ENCODE measurements at regions not wholly inside any gene's neighbourhood (a gene's known extent, or its start where the extent isn't known, plus 50 kb on each side); places are given as distances from the start of the nearest gene placed in this dataset.
A peak's percentile ranks its signal among the peaks of the same experiment; 100 is the strongest.
"Not testable (repeated sequence)": the region's sequence is repeated elsewhere in the genome, so short reads cannot be mapped to it uniquely, and the experiment has no call there.

DNA sequence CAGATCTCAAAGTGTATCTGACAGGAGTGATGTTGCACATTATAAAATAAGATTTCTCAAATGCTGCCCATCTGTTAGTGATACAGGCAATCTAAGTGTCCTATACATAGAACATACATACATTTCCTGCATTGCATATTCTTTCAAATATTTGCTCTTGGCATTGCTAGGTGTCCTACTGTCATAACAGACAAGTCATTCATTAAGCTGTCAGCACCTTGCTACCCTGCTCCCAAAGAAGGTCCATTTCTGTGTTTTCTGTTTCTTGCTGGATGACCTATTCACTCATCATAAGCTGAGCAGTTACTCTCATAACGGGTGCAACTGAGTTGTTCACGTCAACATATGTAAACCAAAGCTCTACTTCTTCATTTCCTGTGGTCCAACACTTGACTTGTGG, 719.0 kb downstream of the KCNJ2 start:
- no peak for DNase-seq

DNA sequence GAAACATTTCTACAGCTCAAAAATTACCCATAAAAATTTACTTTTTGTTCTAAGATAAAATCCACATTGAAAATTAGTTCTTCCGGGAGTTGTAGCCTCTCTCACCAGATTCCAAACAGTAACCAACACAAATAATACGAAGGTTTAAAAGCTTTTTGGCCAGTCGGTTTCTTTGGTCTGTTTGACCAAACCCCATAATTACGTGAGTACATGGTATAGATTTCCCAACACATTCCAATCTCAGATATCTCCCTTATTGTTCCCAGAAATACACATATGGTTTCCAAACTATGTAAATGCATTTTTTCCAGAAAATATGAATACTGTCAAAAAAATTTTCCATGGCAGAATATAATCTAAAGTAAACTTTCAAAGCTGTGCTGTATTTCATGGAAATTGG, 722.0 kb downstream of the KCNJ2 start:
- DNase-seq: no peak

DNA sequence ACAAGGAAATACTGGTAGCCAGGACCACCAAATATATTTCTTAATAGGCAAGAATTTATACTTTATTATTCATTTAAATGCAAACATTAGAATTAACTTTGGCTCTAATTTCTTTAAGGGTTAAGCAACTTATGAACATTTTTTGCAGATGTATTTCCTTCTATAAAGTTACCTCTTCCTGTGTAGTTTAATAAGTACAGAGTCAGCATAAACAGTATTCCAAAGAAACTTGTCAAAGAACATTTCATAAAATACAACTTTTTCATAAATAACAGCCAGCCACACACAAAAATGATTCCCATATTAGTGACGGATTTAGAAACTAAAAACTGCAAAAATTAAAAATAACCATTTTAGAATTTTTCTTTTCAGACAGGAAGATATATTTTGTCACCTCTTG, 723.2 kb downstream of the KCNJ2 start:
- no peak for DNase-seq

DNA sequence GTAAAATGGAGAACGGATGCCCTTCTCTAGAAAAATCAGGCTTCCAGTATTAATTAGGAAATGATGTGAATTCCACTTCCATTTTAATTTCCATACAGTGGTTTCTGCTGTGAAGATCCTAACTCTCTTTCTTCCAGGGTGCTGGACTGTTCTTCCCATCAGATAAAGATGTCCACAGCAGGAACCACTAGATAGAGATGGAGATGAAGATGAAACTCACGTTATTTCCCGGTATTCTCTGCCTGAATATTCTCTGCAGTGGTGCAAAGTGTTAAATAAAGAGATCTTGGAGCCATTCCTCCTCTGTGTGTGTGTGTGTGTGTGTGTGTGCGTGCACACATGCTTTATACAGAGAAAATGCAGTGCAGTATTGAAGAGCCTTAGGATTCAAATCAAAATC, 727.5 kb downstream of the KCNJ2 start:
- no peak for DNase-seq

DNA sequence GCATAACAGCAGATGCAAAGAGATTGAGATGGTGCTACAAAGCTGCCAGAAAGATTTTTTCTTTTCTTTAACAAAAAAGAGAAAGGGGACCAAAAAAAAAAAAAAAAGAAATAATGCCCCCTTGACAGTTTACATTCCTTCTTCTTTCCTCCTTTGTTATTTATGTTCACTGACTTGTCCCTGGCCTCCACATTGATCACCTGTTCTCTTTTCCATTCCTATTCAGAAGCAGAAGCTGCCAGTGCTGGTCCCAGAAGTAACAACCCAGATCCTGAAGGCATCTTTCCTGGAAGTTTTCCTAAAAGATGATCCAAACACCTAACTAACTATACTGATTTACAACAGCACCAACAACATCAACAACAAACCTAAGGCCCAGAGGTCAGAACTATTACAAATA, 728.1 kb downstream of the KCNJ2 start:
- no peak for DNase-seq

DNA sequence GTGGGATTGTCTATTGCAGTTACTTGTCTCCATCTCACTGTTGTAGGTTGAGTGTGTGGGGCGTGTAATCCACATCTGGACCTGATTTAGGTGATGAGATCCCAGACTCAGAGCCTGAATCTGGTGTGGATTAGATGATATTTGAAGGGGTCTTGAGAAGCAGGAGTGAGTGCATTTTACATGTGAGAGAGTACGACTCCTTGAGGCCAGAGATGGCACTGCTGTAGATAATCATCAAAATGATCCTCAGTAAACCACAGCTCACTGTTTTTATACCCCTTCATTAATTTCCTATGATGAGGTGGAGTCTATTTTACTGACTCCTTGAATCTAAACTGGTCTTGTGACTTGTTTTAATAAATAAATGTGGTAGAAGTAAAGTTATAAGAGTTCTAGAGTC, 732.5 kb downstream of the KCNJ2 start:
- no peak for DNase-seq

DNA sequence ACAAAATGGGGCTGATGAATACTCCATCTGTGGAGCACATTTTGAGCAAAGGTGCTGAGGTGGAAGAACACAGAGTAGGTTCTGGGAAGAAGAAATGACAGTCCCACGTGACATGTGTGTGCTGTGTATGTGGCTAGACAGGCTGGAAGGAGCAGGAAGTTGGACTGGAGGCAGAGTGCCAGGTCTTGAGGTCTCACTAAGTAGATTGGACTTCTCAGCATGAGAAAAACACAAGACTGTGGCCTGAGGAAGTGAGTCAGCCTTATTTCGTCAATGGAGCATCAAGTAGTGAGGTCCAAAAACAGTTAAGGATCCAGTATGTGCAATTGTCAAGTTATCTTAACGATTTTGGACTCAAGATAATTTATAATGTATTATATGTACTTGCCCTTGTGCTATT, 736.5 kb downstream of the KCNJ2 start:
- DNase-seq: peak; percentile 28

DNA sequence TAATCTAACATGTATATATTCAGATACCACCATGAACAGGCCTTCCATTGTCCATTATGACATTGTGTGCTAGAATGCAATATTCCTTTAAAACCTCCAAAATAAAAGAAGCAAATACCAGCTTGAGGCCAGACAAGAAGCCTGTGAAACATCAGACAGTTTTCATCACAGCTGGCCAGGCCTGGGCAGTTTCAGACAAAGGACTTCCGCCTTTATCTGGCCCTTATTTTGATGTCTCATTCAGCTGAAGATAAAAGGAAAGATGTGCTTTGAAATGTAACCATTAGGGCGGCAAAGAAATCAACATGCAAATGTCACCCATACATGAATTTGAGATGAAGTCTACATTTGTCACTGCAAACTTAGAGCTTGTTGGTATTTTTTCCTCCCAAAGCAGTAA, 737.5 kb downstream of the KCNJ2 start:
- DNase-seq: no peak

DNA sequence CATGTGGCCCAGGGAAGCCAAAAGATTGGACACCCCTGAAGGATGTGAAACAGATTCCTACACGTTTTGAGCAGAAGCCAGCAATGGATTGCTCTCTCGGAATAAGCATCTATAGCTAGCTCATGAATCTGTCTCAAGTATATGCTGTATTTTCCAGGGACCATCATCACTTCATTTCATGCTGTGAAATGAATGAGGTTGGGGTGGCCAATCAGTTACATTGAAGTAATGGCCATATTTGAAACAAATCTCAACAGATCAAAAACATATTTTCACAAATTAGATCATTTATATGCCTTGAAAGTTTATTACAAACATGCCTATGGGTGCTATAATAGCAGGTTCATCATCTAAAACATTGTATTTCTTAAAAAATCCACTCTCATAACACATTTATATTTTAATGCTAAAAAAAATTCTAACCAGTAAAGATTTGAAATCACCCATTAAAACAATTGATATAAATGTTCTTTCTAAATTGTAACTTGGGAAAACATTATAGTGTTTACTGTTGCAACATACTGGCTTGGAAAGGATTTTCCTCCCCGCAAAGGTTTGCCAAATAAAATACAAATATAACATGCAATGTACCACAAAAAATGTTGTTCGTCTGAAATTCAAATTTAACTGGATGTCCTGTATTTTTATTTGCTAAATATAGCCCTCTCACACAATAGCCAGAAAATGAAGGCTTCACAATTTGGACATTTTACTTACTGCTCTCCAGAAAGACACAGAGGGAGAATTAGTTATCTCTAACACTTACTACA, 743.6 kb downstream of the KCNJ2 start:
- no peak for DNase-seq

DNA sequence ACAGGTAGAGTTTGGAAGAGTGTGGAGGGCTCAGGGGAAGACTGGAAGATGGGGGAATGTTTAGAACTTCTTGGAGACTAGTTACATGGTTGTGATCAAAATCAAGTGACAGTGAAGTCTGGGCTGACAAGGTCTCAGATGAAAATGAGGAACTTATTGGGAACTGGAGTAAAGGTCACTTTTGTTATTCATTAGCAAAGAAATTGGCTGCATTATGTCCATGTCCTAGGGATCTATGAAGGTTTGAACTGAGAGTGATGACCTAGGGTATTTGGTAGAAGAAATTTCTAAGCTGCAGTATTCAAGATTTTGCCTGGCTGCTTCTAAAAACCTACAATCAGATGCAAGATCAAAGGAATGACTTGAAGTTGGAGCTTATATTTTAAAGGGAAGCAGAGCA, 747.1 kb downstream of the KCNJ2 start:
- DNase-seq: no peak

DNA sequence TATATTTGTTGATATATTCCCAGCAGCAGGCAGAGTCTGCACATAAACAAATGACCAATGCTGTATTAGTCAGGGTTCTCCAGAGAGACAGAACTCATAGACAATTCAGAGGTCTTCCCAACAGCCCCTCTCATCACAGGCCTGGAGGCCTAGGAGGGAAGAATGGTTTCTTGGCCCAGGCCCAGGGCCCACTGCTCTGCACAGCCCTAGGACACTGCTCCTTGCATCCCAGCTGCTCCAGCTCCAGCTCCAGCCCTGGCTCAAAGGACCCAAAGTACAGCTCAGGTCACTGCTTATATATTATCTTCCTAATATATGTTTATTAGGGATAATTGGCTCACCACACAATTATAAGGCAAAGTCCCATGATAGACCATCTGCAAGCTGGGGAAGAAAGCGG, 749.9 kb downstream of the KCNJ2 start:
- no peak for DNase-seq

DNA sequence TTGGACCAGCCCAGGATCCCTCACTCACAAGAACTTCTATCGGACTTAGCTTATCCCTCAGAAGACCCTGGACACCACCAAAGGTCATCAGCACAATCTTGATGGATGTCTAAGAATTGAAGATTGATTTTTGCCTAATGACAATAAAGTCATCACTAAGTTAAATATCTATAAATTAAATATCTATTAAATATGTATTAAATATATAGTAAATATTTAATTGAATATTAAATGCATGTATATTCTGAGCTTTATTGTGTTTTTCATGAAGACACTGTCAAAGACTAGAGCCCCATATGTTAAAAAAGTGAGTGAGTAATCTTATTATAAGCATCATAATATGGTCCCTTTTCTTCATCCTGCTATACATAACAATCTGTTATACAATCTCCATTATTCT, 751.1 kb downstream of the KCNJ2 start:
- DNase-seq: no peak

DNA sequence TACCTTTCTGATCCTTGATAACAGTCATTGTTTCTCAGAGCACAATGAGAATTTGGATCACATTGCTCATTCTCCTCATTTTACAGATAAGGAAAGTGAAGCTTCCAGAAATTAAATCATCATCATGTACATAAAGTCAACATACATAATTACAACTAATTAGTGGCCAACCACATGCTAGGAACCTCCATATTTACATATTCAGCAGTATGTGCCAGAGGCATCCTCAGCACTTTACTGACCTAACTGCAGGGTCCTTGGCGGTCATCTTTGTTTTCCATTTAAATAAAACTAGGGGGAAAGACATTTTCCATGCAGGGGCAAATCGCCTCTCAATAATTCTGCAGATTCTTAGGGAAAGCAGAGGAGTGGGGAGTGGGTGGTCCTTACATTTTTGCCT, 752.9 kb downstream of the KCNJ2 start:
- no peak for DNase-seq

DNA sequence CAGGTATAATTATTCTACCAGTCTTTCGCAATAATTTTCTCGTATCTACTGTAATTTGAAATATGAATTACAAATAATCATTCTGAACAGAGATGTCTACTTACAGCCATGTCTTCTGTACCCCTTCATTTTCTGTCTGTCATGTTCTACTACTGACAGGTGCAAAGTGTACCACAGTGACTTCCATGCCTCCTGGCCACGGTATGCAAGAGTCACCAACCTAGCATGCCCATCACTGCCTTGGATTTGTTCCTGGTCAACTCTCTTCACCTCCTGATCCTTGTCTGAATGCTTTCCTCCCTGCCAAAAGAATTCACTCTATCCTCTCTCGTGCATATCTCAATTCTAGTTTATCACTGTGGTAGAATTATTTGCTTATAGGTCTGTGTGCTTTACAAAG, 755.4 kb downstream of the KCNJ2 start:
- no peak for DNase-seq

DNA sequence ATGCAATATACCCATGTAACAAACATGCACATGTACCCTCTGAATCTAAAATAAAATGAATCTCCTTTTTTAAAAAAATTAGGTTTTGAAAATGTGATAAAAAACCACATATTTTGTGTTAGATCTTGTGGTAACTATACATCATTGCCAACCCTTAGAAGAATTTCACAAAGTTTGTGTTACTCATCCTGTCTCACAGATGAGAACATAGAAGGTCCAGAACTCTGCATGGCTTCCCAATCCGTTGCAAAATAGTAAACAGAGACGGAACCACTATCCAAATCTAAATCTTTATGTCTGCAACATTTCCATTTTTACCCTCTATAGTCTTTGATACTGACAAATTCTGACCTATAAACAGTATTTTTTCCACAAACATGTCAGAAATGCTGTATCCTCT, 759.9 kb downstream of the KCNJ2 start:
- DNase-seq: no peak

DNA sequence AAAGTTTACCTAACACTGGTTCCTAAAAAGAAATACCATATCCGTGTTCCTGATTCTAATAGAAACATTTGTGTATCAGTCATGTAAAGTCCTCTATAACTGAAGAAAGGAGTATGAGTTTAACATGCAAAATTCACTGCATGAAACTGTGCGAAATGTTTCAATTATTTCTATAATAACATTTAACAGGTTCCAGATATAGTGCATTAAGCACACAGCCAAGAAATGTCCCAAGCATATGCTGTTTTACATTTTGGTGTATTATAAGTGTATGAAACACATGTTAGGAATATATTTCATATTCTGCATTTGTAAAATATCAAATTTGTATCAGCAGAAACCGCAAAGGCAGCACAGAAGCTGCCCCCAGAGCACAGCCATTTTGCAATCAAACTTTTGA, 764.9 kb downstream of the KCNJ2 start:
- DNase-seq: no peak

DNA sequence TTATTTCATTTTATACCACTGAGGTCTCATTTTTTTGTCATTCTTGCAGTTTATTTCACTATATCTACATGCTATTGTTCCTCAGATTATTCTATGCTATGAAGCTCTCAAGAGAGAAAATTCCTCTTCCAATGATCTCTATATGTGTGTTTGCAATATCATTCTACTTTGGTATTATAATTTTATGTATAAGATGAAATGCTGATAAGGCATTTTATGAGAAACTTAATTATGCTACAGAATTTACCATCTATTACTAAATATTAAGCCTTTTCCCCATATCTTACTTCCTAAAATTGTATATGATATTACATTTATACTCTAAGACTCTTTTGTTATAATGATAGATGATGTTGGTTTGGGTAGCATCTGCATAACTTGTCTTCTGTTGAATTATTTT, 765.5 kb downstream of the KCNJ2 start:
- no peak for DNase-seq

DNA sequence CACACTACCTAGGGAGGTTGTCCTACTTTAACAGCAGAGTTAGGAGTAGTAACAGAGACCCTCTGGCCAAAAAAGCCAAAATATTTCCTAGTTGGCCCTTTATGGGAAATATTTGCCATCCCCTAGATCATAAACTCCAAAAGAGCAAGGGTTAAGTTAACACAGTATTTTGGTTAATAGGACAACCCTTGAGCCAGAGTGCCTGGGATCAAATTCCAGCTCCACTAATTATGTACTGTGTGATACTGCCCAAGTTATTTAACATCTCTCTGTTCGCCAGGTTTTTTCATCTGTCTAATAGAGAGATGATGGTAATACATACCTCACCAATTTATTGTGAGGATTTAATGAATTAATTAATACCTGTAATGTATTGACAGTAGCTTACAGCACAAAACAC, 767.4 kb downstream of the KCNJ2 start:
- no peak for DNase-seq

DNA sequence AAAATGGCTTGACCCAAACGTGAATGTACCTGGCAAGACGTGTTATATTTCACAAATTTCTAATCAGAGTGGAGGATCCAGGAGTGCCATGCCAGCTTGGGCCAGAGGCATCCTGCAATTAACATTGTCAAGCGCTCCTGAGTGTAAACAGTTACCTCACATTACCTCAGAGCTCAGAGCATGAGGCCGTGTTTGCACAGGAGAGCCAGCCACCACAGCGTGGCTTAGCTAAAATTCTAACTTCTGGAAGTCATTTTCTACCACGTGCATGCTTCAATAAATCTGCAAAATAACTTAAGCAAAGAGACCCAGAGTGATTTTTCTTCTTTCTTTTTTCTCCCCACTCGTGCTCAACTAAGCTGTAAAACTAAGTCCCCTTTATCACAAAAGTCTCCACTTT, 769.0 kb downstream of the KCNJ2 start:
- DNase-seq: no peak

DNA sequence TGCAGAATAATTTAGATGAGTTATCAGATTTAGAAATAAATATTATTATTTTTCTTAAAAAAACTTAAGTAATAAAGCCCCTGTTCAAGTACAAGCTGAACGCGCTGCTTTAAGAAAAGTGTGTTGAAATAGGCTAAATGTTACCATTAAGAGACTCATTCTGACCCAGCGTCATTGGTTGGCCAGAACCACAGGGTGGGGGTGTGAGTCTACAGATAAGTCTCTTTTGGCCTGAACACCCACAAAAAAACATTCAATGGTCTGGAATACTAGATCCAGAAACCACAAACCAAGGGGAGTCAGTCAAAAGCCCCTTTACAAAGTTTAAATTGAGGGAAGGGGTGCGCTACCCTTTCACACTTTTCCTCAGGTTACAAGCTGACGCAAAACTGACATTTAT, 776.1 kb downstream of the KCNJ2 start:
- no peak for DNase-seq

DNA sequence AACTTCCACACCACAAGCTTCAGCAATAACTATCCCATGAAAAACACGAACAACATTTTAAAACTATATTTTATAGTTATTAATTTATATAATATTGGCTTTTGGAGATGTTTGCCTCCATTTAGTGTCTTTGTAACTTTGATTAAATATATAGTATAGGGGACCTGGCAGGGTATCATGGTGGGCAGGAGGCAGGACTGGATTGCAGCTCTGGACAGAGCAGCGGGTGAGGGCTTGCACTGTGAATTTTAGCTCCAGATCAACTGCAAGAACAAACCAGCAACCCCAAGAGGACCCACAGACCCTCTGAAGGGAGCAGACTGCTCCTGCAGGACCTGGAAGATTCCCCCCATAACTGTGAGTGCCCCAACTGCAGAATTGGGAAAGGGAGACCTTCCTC, 777.9 kb downstream of the KCNJ2 start:
- DNase-seq: no peak

DNA sequence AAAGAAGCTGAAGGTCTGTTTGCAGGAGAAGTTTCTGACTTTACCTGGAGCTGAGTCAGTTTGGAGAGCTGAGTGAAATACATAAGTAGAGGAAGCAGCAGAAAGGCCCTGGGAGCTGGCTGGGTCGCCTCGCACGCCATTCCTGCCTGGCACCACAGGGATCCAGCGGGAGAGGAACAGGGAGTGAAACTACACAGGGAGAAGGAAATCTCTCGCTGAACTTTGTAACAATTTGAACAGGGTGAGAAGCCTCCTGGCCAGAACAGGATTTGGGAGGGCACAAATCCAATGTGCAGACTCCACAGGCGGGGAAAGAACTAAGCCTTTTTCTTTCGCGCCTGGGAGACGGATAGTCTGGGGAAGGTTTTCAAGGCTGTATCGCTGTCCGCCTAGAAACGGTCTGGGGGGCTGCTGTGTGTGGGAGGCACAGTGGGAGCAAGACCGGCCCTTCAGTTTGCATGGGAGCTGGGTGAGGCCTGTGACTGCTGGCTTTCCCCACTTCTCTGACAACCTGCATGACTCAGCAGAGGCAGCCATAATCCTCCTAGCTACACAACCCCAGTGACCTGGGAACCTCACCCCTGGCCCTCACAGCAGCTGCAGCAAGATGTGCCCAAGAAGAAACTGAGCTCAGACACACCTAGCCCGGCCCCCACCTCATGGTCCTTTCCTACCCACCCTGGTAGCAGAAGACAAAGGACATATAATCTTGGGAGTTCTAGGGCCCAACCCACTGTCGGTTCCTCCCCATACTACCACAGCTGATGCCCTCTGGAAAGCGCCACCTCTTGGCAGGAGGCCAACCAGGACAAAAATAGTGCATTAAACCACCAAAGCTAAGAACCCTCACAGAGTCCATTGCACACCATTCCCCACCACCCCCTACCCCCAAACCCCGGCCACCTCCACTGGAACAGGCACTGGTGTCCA, 778.6 kb downstream of the KCNJ2 start:
- no peak for DNase-seq

DNA sequence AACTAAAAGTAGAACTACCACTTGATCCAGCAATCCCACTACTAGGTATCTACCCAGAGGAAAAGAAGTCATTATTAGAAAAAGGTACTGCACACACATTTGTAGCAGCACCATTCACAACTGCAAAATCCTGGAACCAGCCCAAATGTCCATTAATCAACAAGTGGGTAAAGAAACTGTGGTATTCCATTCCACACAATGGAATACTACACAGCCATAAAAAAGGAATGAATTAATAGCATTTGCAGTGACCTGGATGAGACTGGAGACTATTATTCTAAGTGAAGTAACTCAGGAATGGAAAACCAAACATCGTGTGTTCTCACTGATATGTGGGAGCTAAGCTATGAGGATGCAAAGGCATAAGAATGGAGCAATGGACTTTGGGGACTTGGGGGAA, 783.8 kb downstream of the KCNJ2 start:
- not testable (repeated sequence) for DNase-seq

DNA sequence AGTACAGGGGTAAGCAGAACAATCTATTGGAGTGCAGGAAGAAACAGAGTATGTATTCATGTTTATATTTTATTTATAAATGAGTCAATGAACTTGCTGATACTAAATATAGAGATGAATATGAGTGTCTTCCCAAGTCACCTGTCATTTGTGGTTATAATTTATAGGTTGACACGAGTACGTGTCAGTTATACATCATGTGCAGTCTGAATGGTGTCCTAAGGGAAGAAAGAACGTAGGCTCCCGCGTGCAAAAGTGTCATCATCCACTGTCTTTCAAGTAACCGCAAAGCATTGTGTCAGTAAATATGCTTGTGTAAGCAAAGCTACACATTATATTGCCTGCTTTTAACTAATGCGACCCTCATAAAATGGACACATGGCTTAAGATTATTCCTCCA, 786.1 kb downstream of the KCNJ2 start:
- no peak for DNase-seq

DNA sequence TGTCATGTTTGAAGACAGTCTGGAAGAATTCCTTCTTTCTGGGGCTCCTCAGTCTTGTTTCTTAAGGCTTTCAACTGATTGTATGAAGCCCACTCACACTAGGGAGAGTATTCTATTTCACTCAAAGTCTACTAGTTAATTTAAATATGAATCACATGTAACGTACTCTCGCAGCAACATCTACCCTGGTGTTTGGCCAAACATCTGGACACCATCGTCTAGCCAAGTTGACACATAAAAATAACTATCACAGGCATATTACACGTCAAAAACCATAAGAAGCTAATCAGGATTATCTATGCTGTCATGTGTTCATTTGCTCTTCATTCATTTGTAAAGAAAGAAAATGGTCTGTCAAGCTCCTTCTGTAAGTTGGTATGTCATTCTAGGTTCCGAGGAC, 787.4 kb downstream of the KCNJ2 start:
- no peak for DNase-seq

Measured in hematopoietic multipotent progenitor cell treated with erythropoietin and hydrocortisone succinate and interleukin-3 and kit ligand, for 6 days (in vitro differentiated cells).